B cell (primary cell): ENCODE measurements at regions not wholly inside any gene's neighbourhood (a gene's known extent, or its start where the extent isn't known, plus 50 kb on each side); places are given as distances from the start of the nearest gene placed in this dataset.

Experiments
- ATAC-seq: fragments of 200-7000 bp; cut with Tn5 transposase; one replicate; pipeline ENCODE4 v1.10.0; 2021; ENCODE audit warnings: low read depth, mild to moderate bottlenecking, moderate number of reproducible peaks, moderate library complexity
- CTCF ChIA-PET: fragments of 350-600 bp; sonication (Branson Sonifier 250); formaldehyde crosslinking; loops from one replicate; lab custom pipeline; 2021; ENCODE audit warnings: antibody characterized with exemption, inconsistent platforms; lab: Charles Lee
- POLR2A ChIA-PET: fragments of 350-600 bp; sonication (Branson Sonifier 250); formaldehyde crosslinking; loops from one replicate; lab custom pipeline; 2021; ENCODE audit warnings: antibody characterized with exemption; lab: Charles Lee
- DNase-seq: peaks from one replicate; pipeline ENCODE4 v3.0.0; 2013
- H2AFZ ChIP-seq: 2 replicates; pipeline ENCODE4 v1.6.1; 2012; ENCODE audit warnings: mild to moderate bottlenecking, low read depth, low read length; ENCODE audit not compliant: insufficient read depth, poor library complexity, severe bottlenecking
- H3K27ac ChIP-seq, 2 donors: 1 replicate in 1 of 2; 2 replicates in 1 of 2; pipeline ENCODE4 v1.5.1; 2012 to 2013; ENCODE audit warnings: low read length in 2 of 2, mild to moderate bottlenecking in 2 of 2, moderate library complexity in 1 of 2
- H3K27me3 ChIP-seq, 4 experiments: fragments of 200-600 bp in 1 of 4; sonication (generic) in 1 of 4; replicated peaks in 1 of 4; 1 replicate in 2 of 4; 2 replicates in 2 of 4; pipeline versions ENCODE4 v1.6.1 to v1.7.0; 2013 to 2016; ENCODE audit warnings: low read length in 3 of 4, mild to moderate bottlenecking in 2 of 4, mixed read lengths in 1 of 4, moderate library complexity in 1 of 4; ENCODE audit not compliant: insufficient read depth in 4 of 4, control insufficient read depth in 3 of 4; ENCODE audit errors: control extremely low read depth in 1 of 4
- H3K36me3 ChIP-seq, 2 experiments: replicated peaks in 1 of 2; 1 replicate in 1 of 2; 2 replicates in 1 of 2; pipeline versions ENCODE4 v1.6.1 to v1.7.1; 2013; ENCODE audit warnings: low read length in 1 of 2; ENCODE audit not compliant: insufficient read depth in 2 of 2, control insufficient read depth in 1 of 2; ENCODE audit errors: control extremely low read depth in 1 of 2, extremely low read depth in 1 of 2
- H3K4me1 ChIP-seq, 2 donors: fragments of 200-600 bp in 1 of 2; sonication (generic) in 1 of 2; 1 replicate in 1 of 2; 2 replicates in 1 of 2; pipeline versions ENCODE4 v1.5.1 to v1.6.1; 2013 to 2017; ENCODE audit warnings: low read length in 2 of 2; ENCODE audit not compliant: control insufficient read depth in 2 of 2, insufficient read depth in 2 of 2
- H3K4me2 ChIP-seq: replicated peaks from 2 replicates; pipeline ENCODE3; 2012; ENCODE audit warnings: mild to moderate bottlenecking, low read depth, low read length; ENCODE audit not compliant: poor library complexity, severe bottlenecking
- H3K4me3 ChIP-seq, 5 experiments: fragments of 200-600 bp in 1 of 5; sonication (generic) in 1 of 5; 1 replicate in 3 of 5; 2 replicates in 2 of 5; pipeline versions ENCODE4 v1.5.1 to v1.7.0; 2011 to 2016; ENCODE audit warnings: low read length in 4 of 5, mild to moderate bottlenecking in 4 of 5, low read depth in 2 of 5, control low read depth in 1 of 5, moderate library complexity in 1 of 5; ENCODE audit not compliant: insufficient read depth in 1 of 5; ENCODE audit errors: control extremely low read depth in 1 of 5, extremely low read depth in 1 of 5
- H3K79me2 ChIP-seq: fragments of 200-600 bp; sonication (generic); one replicate; pipeline ENCODE4 v1.6.0; 2016; ENCODE audit warnings: low read length; ENCODE audit not compliant: control insufficient read depth, insufficient read depth
- H3K9ac ChIP-seq: fragments of 200-600 bp; sonication (generic); 2 replicates; pipeline ENCODE4 v1.6.1; 2017; ENCODE audit warnings: mild to moderate bottlenecking, low read length, moderate library complexity
- H3K9me3 ChIP-seq, 3 donors: one replicate each; pipeline versions ENCODE4 v1.6.1 to v1.7.1; 2013; ENCODE audit warnings: low read length in 2 of 3; ENCODE audit not compliant: control insufficient read depth in 2 of 3, insufficient read depth in 1 of 3; ENCODE audit errors: control extremely low read depth in 1 of 3
- H4K20me1 ChIP-seq: 2 replicates; pipeline ENCODE4 v1.6.0; 2012; ENCODE audit warnings: mild to moderate bottlenecking, low read length; ENCODE audit not compliant: insufficient read depth, control insufficient read depth, poor library complexity, severe bottlenecking
- H3K27ac Mint-ChIP-seq: one replicate; pipeline ENCODE4 v1.8.0; 2021; ENCODE audit warnings: mixed read lengths
- H3K27me3 Mint-ChIP-seq: one replicate; pipeline ENCODE4 v1.8.0; 2021; ENCODE audit warnings: mixed read lengths
- H3K4me1 Mint-ChIP-seq: one replicate; pipeline ENCODE4 v1.8.0; 2021; ENCODE audit warnings: mixed read lengths
- H3K4me3 Mint-ChIP-seq: one replicate; pipeline ENCODE4 v1.8.0; 2021; ENCODE audit warnings: mixed read lengths
- H3K9me3 Mint-ChIP-seq: one replicate; pipeline ENCODE4 v1.8.0; 2022; ENCODE audit warnings: mixed read lengths; ENCODE audit not compliant: insufficient read depth
- EZH2 ChIP-seq: IDR thresholded peaks from 2 replicates; pipeline ENCODE4 v1.6.1; 2012; ENCODE audit warnings: borderline replicate concordance, low read depth, mild to moderate bottlenecking, moderate library complexity, low read length; ENCODE audit not compliant: insufficient read depth, poor library complexity, severe bottlenecking
- WGBS: methylation state at CpG from one replicate; pipeline ENCODE4 v1.1.5; 2013; ENCODE audit warnings: missing lambda C conversion rate; ENCODE audit not compliant: insufficient coverage; 5-methylcytosine and 5-hydroxymethylcytosine counted together
- intact Hi-C: fragments of 100-400 bp; cut with micrococcal nuclease; formaldehyde crosslinking; loops from one replicate; pipeline ENCODE4 v1.10.0; 2022
- TF ChIP-seq, protein P1 (sequence below): fragments of 200-600 bp; IDR thresholded peaks from one replicate; pipeline ENCODE4 v1.8.0; 2022; ENCODE audit warnings: antibody characterized with exemption, mild to moderate bottlenecking

DNA sequence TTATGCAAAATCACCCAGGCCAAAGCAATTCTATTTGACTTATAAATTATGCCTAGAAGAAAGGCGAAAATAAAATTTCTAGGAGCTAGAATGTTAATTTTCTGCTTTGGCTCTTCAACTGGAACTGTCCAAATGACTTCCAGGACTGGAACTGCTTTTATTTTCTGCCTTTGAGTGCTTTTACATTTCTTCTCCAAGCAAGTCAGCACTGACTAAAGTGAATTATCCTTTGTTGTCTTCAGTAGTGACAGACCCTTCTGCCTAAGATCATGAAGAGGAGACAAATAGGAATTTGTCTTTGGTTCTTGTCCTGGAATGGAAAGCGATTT is 255.9 kb downstream of the DNAJB9 start:
- POLR2A ChIA-PET: no interaction called here
- no peaks in the 10 kb centered on the region for H3K9me3 Mint-ChIP-seq
- CTCF ChIA-PET: no interaction called here

DNA sequence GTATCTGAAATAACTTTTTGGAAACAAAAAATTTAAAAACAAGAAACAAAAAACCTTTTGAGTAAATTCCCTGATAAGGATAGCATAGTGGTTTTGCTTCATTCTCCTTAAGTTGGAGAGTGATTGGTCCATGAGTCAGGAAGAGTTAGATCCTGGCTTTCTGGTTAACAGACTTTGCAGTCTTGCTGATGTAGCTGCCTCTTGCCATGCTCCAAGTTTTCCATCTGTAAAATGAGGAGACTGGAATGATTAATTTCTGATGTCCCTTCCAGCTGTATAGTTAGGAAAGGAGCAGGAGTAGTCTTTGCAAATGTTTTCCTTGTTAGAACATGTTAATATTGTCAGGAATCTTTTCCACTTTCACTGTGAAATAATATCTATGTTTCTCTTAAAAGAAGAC is 266.6 kb downstream of the DNAJB9 start:
- H3K9me3 ChIP-seq: no peaks in the 10 kb centered on the region
- H3K4me3 Mint-ChIP-seq: no peak overlapping the region
- TF ChIP-seq EZH2: no peak
- TF ChIP-seq, protein P1, sequence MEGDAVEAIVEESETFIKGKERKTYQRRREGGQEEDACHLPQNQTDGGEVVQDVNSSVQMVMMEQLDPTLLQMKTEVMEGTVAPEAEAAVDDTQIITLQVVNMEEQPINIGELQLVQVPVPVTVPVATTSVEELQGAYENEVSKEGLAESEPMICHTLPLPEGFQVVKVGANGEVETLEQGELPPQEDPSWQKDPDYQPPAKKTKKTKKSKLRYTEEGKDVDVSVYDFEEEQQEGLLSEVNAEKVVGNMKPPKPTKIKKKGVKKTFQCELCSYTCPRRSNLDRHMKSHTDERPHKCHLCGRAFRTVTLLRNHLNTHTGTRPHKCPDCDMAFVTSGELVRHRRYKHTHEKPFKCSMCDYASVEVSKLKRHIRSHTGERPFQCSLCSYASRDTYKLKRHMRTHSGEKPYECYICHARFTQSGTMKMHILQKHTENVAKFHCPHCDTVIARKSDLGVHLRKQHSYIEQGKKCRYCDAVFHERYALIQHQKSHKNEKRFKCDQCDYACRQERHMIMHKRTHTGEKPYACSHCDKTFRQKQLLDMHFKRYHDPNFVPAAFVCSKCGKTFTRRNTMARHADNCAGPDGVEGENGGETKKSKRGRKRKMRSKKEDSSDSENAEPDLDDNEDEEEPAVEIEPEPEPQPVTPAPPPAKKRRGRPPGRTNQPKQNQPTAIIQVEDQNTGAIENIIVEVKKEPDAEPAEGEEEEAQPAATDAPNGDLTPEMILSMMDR: no peak
- no peaks in the 10 kb centered on the region for H3K4me1 Mint-ChIP-seq
- ChIA-PET POLR2A (no interaction called here), CTCF (no interaction called here)
- H4K20me1 ChIP-seq: no peaks in the 10 kb centered on the region
- H3K36me3 ChIP-seq: no peaks in the 10 kb centered on the region
- H3K79me2 ChIP-seq: no peaks in the 10 kb centered on the region
- no peak overlapping the region for H3K27ac Mint-ChIP-seq
- H3K27ac ChIP-seq: no peak overlapping the region
- H2AFZ ChIP-seq: no peak overlapping the region
- no peaks in the 10 kb centered on the region for H3K27me3 ChIP-seq
- no peak overlapping the region for H3K4me2 ChIP-seq
- ATAC-seq (no peak), DNase-seq (no peak)
- intact Hi-C loops: no loop called here
- no peak overlapping the region for H3K4me3 ChIP-seq
- peaks cover 2% of the 10 kb centered on the region for H3K9me3 Mint-ChIP-seq
- H3K27me3 Mint-ChIP-seq: peaks cover 3% of the 10 kb centered on the region
- H3K4me1 ChIP-seq: no peaks in the 10 kb centered on the region
- no peak overlapping the region for H3K9ac ChIP-seq

More for the DNA sequence above, 255.9 kb downstream of the DNAJB9 start:
- H3K27ac ChIP-seq: no peak overlapping the region
- H3K4me1 Mint-ChIP-seq: no peaks in the 10 kb centered on the region
- ATAC-seq (no peak), DNase-seq (no peak)
- no peaks in the 10 kb centered on the region for H3K79me2 ChIP-seq
- H3K27me3 ChIP-seq: no peaks in the 10 kb centered on the region
- no peaks in the 10 kb centered on the region for H3K4me1 ChIP-seq
- no peaks in the 10 kb centered on the region for H3K27me3 Mint-ChIP-seq
- H3K4me2 ChIP-seq: no peak overlapping the region
- WGBS: 91% methylated on average over 1 of the region's 2 CpGs
- H3K9ac ChIP-seq: no peak overlapping the region
- H3K4me3 ChIP-seq: no peak overlapping the region
- intact Hi-C loops: no loop called here
- no peaks in the 10 kb centered on the region for H3K9me3 ChIP-seq
- H2AFZ ChIP-seq: no peak overlapping the region
- no peak overlapping the region for H3K27ac Mint-ChIP-seq
- TF ChIP-seq, protein P1: no peak
- no peak for TF ChIP-seq EZH2
- no peaks in the 10 kb centered on the region for H4K20me1 ChIP-seq
- H3K4me3 Mint-ChIP-seq: no peak overlapping the region
- H3K36me3 ChIP-seq: no peaks in the 10 kb centered on the region
